ENCODE measurements at regions not wholly inside any gene's neighbourhood (a gene's known extent, or its start where the extent isn't known, plus 50 kb on each side); places are given as distances from the start of the nearest gene placed in this dataset.

DNA sequence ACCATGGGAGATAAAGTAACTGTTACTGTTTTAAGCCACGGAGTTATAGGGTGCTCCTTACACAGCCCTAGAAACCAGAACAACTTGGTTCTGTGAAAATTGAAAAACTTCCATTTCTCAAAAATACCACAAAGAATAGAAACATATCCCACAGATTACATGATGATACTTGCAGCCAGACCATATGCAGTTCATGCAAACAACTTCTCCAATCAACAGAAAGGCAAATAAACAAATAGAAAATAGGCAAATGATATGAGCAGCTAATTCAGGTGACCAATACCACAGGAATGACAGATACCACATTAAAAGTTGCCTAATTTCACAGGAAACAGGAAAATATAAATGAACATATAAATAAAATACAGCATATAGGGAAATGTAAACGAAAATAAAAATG is 297.5 kb downstream of the HTR7 start:
- TF ChIP-seq, protein P1, sequence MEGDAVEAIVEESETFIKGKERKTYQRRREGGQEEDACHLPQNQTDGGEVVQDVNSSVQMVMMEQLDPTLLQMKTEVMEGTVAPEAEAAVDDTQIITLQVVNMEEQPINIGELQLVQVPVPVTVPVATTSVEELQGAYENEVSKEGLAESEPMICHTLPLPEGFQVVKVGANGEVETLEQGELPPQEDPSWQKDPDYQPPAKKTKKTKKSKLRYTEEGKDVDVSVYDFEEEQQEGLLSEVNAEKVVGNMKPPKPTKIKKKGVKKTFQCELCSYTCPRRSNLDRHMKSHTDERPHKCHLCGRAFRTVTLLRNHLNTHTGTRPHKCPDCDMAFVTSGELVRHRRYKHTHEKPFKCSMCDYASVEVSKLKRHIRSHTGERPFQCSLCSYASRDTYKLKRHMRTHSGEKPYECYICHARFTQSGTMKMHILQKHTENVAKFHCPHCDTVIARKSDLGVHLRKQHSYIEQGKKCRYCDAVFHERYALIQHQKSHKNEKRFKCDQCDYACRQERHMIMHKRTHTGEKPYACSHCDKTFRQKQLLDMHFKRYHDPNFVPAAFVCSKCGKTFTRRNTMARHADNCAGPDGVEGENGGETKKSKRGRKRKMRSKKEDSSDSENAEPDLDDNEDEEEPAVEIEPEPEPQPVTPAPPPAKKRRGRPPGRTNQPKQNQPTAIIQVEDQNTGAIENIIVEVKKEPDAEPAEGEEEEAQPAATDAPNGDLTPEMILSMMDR (IDR thresholded peaks at IDR 0.05; ENCODE audit: low read length), result no peak
- no peak for TF ChIP-seq EZH2 (optimal IDR thresholded peaks at IDR 0.05; ENCODE audit: low read depth, low read length)

Data from MM.1S (cell line).